Endodermal cell (in vitro differentiated cells): ENCODE measurements at regions not wholly inside any gene's neighbourhood (a gene's known extent, or its start where the extent isn't known, plus 50 kb on each side); places are given as distances from the start of the nearest gene placed in this dataset.

Source experiments
- DNase-seq: peaks from one replicate; pipeline ENCODE4 v3.0.0-alpha.2; 2017
- H3K27ac ChIP-seq: 2 replicates; pipeline ENCODE4 v1.5.1; 2013; ENCODE audit warnings: mild to moderate bottlenecking, low read depth, low read length, moderate library complexity
- H3K27me3 ChIP-seq: 2 replicates; pipeline ENCODE4 v1.6.1; 2013; ENCODE audit warnings: mild to moderate bottlenecking, low read length, moderate library complexity; ENCODE audit not compliant: insufficient read depth, control insufficient read depth, poor library complexity, severe bottlenecking
- H3K36me3 ChIP-seq: 2 replicates; pipeline ENCODE4 v1.7.0; 2013; ENCODE audit warnings: mild to moderate bottlenecking, low read length, moderate library complexity; ENCODE audit not compliant: control insufficient read depth, insufficient read depth
- H3K4me1 ChIP-seq: one replicate; pipeline ENCODE4 v1.7.0; 2013; ENCODE audit warnings: low read length; ENCODE audit not compliant: control insufficient read depth, insufficient read depth
- H3K4me3 ChIP-seq: 2 replicates; pipeline ENCODE4 v1.5.1; 2013; ENCODE audit warnings: mild to moderate bottlenecking, low read length, moderate library complexity
- H3K9ac ChIP-seq: 2 replicates; pipeline ENCODE4 v1.6.1; 2013; ENCODE audit warnings: mild to moderate bottlenecking, low read length, moderate library complexity; ENCODE audit not compliant: poor library complexity, severe bottlenecking; ENCODE audit errors: extremely low read depth
- H3K9me3 ChIP-seq: 2 replicates; pipeline ENCODE4 v1.6.1; 2013; ENCODE audit warnings: mild to moderate bottlenecking, low read length, moderate library complexity; ENCODE audit not compliant: control insufficient read depth
- H3K27ac Mint-ChIP-seq: 2 replicates; pipeline ENCODE4 v1.8.0; 2020; ENCODE audit warnings: mixed read lengths
- H3K27me3 Mint-ChIP-seq: 2 replicates; pipeline ENCODE4 v1.8.0; 2021; ENCODE audit warnings: mild to moderate bottlenecking, mixed read lengths; ENCODE audit not compliant: insufficient read depth
- H3K36me3 Mint-ChIP-seq: 2 replicates; pipeline ENCODE4 v1.8.0; 2020; ENCODE audit warnings: low read depth, mixed read lengths
- H3K4me1 Mint-ChIP-seq: 2 replicates; pipeline ENCODE4 v1.8.0; 2020; ENCODE audit warnings: mixed read lengths
- H3K4me3 Mint-ChIP-seq: 2 replicates; pipeline ENCODE4 v1.8.0; 2020; ENCODE audit warnings: mild to moderate bottlenecking, moderate library complexity, mixed read lengths
- H3K9me3 Mint-ChIP-seq: 2 replicates; pipeline ENCODE4 v1.8.0; 2020; ENCODE audit warnings: mild to moderate bottlenecking, mixed read lengths
- CTCF ChIP-seq: fragments of 200-600 bp; sonication (generic); conservative IDR thresholded peaks from 2 replicates; pipeline ENCODE4 v1.5.0; 2021; ENCODE audit warnings: antibody characterized with exemption, mild to moderate bottlenecking
- WGBS, 2 experiments: methylation state at CpG; one replicate each; pipeline versions ENCODE4 v1.1.5 to v1.1.7; 2013; ENCODE audit warnings: missing lambda C conversion rate in 2 of 2, mixed read lengths in 1 of 2; ENCODE audit not compliant: insufficient coverage in 1 of 2, insufficient read length in 1 of 2; 5-methylcytosine and 5-hydroxymethylcytosine counted together

GRCh38 chr13:58858870-58859371, 1227.4 kb downstream of the PCDH17 start:
- Histone ChIP-seq H3K9ac (no peak overlapping the region), H3K9me3 (no peaks in the 10 kb centered on the region), H3K36me3 (no peaks in the 10 kb centered on the region), H3K4me3 (no peak overlapping the region), H3K27me3 (no peaks in the 10 kb centered on the region), H3K4me1 (no peaks in the 10 kb centered on the region), H3K27ac (no peak overlapping the region)
- no peak overlapping the region for H3K27ac Mint-ChIP-seq
- no peak overlapping the region for H3K4me3 Mint-ChIP-seq
- peaks cover 7% of the 10 kb centered on the region for H3K9me3 Mint-ChIP-seq
- H3K36me3 Mint-ChIP-seq = no peaks in the 10 kb centered on the region
- 96 to 97% methylated on average over 7 to 37 of the region's 37 CpGs for WGBS, 2 experiments
- no peaks in the 10 kb centered on the region for H3K27me3 Mint-ChIP-seq
- H3K4me1 Mint-ChIP-seq = no peaks in the 10 kb centered on the region
- no peak for TF ChIP-seq CTCF
- no peak for DNase-seq

GRCh38 chr13:58865286-58865685, 1233.7 kb downstream of the PCDH17 start:
- Histone ChIP-seq H3K9ac (no peak overlapping the region), H3K4me1 (no peaks in the 10 kb centered on the region), H3K27ac (no peak overlapping the region), H3K36me3 (no peaks in the 10 kb centered on the region), H3K27me3 (no peaks in the 10 kb centered on the region), H3K4me3 (no peak overlapping the region), H3K9me3 (no peaks in the 10 kb centered on the region)
- no peak for DNase-seq
- Mint-ChIP-seq H3K27ac (no peak overlapping the region), H3K4me1 (no peaks in the 10 kb centered on the region), H3K36me3 (no peaks in the 10 kb centered on the region), H3K27me3 (no peaks in the 10 kb centered on the region), H3K9me3 (peaks cover 1% of the 10 kb centered on the region), H3K4me3 (no peak overlapping the region)
- no peak for TF ChIP-seq CTCF

GRCh38 chr13:58869566-58869965, 1238.0 kb downstream of the PCDH17 start:
- Histone ChIP-seq H3K4me1 (no peaks in the 10 kb centered on the region), H3K4me3 (no peak overlapping the region), H3K9ac (no peak overlapping the region), H3K27me3 (no peaks in the 10 kb centered on the region), H3K27ac (no peak overlapping the region), H3K9me3 (no peaks in the 10 kb centered on the region), H3K36me3 (no peaks in the 10 kb centered on the region)
- no peaks in the 10 kb centered on the region for H3K4me1 Mint-ChIP-seq
- no peak for TF ChIP-seq CTCF
- no peak overlapping the region for H3K27ac Mint-ChIP-seq
- no peaks in the 10 kb centered on the region for H3K36me3 Mint-ChIP-seq
- 100% methylated on average over 1 of the region's 1 CpG; no CpG with 5 or more reads in 1 of the 2 experiments for WGBS, 2 experiments
- H3K27me3 Mint-ChIP-seq = no peaks in the 10 kb centered on the region
- no peak for DNase-seq
- no peak overlapping the region for H3K4me3 Mint-ChIP-seq
- H3K9me3 Mint-ChIP-seq = no peaks in the 10 kb centered on the region
